ENCODE measurements at regions not wholly inside any gene's neighbourhood (a gene's known extent, or its start where the extent isn't known, plus 50 kb on each side); places are given as distances from the start of the nearest gene placed in this dataset.
"Not testable (repeated sequence)": the region's sequence is repeated elsewhere in the genome, so short reads cannot be mapped to it uniquely, and the experiment has no call there.

- no peak for DNase-seq (ENCODE audit: low spot score)
- BruUV-seq (replicated peaks): no TSS peak
- no peaks in the 10 kb centered on the region for H3K9me2 ChIP-seq (ENCODE audit: insufficient read depth, low read length)
- H3K9me3 ChIP-seq (ENCODE audit: low read length): no peaks in the 10 kb centered on the region
- no peaks in the 10 kb centered on the region for H3K4me1 ChIP-seq (ENCODE audit: insufficient read depth, low read length, poor library complexity, severe bottlenecking)
- no peak overlapping the region for H3K4me2 ChIP-seq (ENCODE audit: low read length)
- intact Hi-C loops (cut with micrococcal nuclease; ENCODE audit: unreplicated experiment): no loop called here
- H3K27ac ChIP-seq (ENCODE audit: low read depth, low read length, poor library complexity, severe bottlenecking): no peak overlapping the region
- TF ChIP-seq EZH2phosphoT487 (IDR thresholded peaks at IDR 0.05; ENCODE audit: borderline replicate concordance, low read depth, low read length) (no peak), CTCF (conservative IDR thresholded peaks at IDR 0.05; ENCODE audit: low read length) (no peak)
- no peaks in the 10 kb centered on the region for H3K79me2 ChIP-seq (ENCODE audit: insufficient read depth, low read depth, low read length)
- no peaks in the 10 kb centered on the region for H4K20me1 ChIP-seq (ENCODE audit: insufficient read depth, low read length)
- no peaks in the 10 kb centered on the region for H3K36me3 ChIP-seq (ENCODE audit: insufficient read depth, low read length)
- H3K4me3 ChIP-seq (ENCODE audit: low read depth, low read length, poor library complexity, severe bottlenecking): no peak overlapping the region
- ChIA-PET POLR2A (interaction anchor here (0.5 to 0.7 kb wide), 4 partner anchors 9 to 236 kb away, joined by 3 to 5 read pairs (median 3); no protein-coding TSS in a partner anchor), CTCF (ENCODE audit: unreplicated experiment) (no interaction called here)
- H2AFZ ChIP-seq (ENCODE audit: low read length): no peak overlapping the region
Observed at GRCh38 chr21:14886001-14886400, 178.8 kb downstream of the NRIP1 start.

DNA sequence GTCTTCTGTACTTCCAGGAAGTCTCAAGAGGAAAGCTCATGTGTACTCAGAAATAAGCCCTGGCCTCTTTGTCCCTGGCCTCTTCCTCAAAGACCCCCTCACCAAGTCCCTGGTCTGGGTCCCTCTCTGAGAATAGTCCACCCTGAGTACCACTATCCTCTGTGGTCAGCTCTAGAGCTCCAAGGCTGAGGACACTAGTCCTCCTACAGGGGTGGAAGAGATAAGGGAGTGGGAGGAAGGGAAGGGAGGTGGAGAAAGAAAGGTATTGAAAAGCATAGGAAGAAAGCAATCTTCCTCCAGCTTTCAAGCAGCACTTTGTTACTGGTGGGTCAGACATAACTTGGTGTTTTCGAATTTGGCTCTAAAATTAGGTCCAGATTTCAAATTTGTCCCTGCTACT, 181.4 kb downstream of the NRIP1 start:
- no peak overlapping the region for H3K27ac ChIP-seq (ENCODE audit: low read depth, low read length, poor library complexity, severe bottlenecking)
- no peaks in the 10 kb centered on the region for H3K4me1 ChIP-seq (ENCODE audit: insufficient read depth, low read length, poor library complexity, severe bottlenecking)
- no peak overlapping the region for H2AFZ ChIP-seq (ENCODE audit: low read length)
- intact Hi-C loops (cut with micrococcal nuclease; ENCODE audit: unreplicated experiment): no loop called here
- TF ChIP-seq CTCF (conservative IDR thresholded peaks at IDR 0.05; ENCODE audit: low read length): no peak
- TF ChIP-seq EZH2phosphoT487 (IDR thresholded peaks at IDR 0.05; ENCODE audit: borderline replicate concordance, low read depth, low read length): no peak
- no peaks in the 10 kb centered on the region for H4K20me1 ChIP-seq (ENCODE audit: insufficient read depth, low read length)
- no peaks in the 10 kb centered on the region for H3K9me2 ChIP-seq (ENCODE audit: insufficient read depth, low read length)
- BruUV-seq (replicated peaks): no TSS peak
- POLR2A ChIA-PET: interaction anchor here (0.5 to 0.7 kb wide), 2 partner anchors 16 to 587 kb away, joined by 3 read pairs; no protein-coding TSS in a partner anchor
- CTCF ChIA-PET (ENCODE audit: unreplicated experiment): no interaction called here
- H3K9me3 ChIP-seq (ENCODE audit: low read length): no peaks in the 10 kb centered on the region
- H3K36me3 ChIP-seq (ENCODE audit: insufficient read depth, low read length): no peaks in the 10 kb centered on the region
- H3K4me2 ChIP-seq (ENCODE audit: low read length): no peak overlapping the region
- H3K4me3 ChIP-seq (ENCODE audit: low read depth, low read length, poor library complexity, severe bottlenecking): no peak overlapping the region
- no peak for DNase-seq (ENCODE audit: low spot score)
- H3K79me2 ChIP-seq (ENCODE audit: insufficient read depth, low read depth, low read length): no peaks in the 10 kb centered on the region

DNA sequence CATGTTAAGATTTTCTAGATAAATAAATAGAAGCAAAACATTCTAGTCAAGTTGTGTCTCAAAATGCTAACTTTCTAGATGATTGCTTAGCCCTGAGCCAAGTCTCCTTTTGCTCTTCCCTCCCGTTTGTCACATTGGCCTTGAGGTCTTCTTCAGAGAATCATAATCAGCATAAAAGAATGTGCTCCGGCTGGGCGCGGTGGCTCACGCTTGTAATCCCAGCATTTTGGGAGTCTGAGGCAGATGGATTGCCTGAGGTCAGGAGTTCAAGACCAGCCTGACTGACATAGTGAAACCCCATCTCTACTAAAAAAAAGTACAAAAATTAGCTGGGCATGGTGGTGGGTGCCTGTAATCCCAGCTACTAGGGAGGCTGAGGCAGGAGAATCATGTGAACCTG, 182.3 kb downstream of the NRIP1 start:
- H3K4me1 ChIP-seq (ENCODE audit: insufficient read depth, low read length, poor library complexity, severe bottlenecking); H3K9me3 ChIP-seq (ENCODE audit: low read length); CTCF ChIA-PET (ENCODE audit: unreplicated experiment); H2AFZ ChIP-seq (ENCODE audit: low read length); H3K4me2 ChIP-seq (ENCODE audit: low read length); H3K9me2 ChIP-seq (ENCODE audit: insufficient read depth, low read length); POLR2A ChIA-PET; H3K27ac ChIP-seq (ENCODE audit: low read depth, low read length, poor library complexity, severe bottlenecking); H3K79me2 ChIP-seq (ENCODE audit: insufficient read depth, low read depth, low read length); H4K20me1 ChIP-seq (ENCODE audit: insufficient read depth, low read length); H3K36me3 ChIP-seq (ENCODE audit: insufficient read depth, low read length); intact Hi-C loops (cut with micrococcal nuclease; ENCODE audit: unreplicated experiment); H3K4me3 ChIP-seq (ENCODE audit: low read depth, low read length, poor library complexity, severe bottlenecking); BruUV-seq (replicated peaks); DNase-seq (ENCODE audit: low spot score): not testable (repeated sequence)
